Endothelial cell (in vitro differentiated cells): ENCODE measurements at regions not wholly inside any gene's neighbourhood (a gene's known extent, or its start where the extent isn't known, plus 50 kb on each side); places are given as distances from the start of the nearest gene placed in this dataset.

Experiments
- DNase-seq: peaks from one replicate; pipeline ENCODE4 v3.0.0; 2021; ENCODE audit warnings: low spot score
- H3K27ac Mint-ChIP-seq: one replicate; pipeline ENCODE4 v1.8.0; 2021; ENCODE audit warnings: mixed read lengths, inconsistent platforms; ENCODE audit not compliant: unreplicated experiment
- H3K27me3 Mint-ChIP-seq: one replicate; pipeline ENCODE4 v1.8.0; 2021; ENCODE audit warnings: mild to moderate bottlenecking, moderate library complexity, mixed read lengths, inconsistent platforms; ENCODE audit not compliant: unreplicated experiment
- H3K36me3 Mint-ChIP-seq: one replicate; pipeline ENCODE4 v1.8.0; 2021; ENCODE audit warnings: mild to moderate bottlenecking, low read depth, mixed read lengths, inconsistent platforms; ENCODE audit not compliant: unreplicated experiment
- H3K4me1 Mint-ChIP-seq: one replicate; pipeline ENCODE4 v1.8.0; 2021; ENCODE audit warnings: mild to moderate bottlenecking, mixed read lengths, inconsistent platforms; ENCODE audit not compliant: unreplicated experiment
- H3K4me3 Mint-ChIP-seq: one replicate; pipeline ENCODE4 v1.8.0; 2021; ENCODE audit warnings: mild to moderate bottlenecking, mixed read lengths, inconsistent platforms; ENCODE audit not compliant: unreplicated experiment
- H3K9me3 Mint-ChIP-seq: one replicate; pipeline ENCODE4 v1.8.0; 2021; ENCODE audit warnings: mixed read lengths, inconsistent platforms; ENCODE audit not compliant: unreplicated experiment
- TF ChIP-seq, protein P1 (sequence below): fragments of 200-600 bp; sonication (generic); IDR thresholded peaks from one replicate; pipeline ENCODE4 v1.5.0; 2021; ENCODE audit warnings: antibody characterized with exemption; ENCODE audit not compliant: unreplicated experiment

DNA sequence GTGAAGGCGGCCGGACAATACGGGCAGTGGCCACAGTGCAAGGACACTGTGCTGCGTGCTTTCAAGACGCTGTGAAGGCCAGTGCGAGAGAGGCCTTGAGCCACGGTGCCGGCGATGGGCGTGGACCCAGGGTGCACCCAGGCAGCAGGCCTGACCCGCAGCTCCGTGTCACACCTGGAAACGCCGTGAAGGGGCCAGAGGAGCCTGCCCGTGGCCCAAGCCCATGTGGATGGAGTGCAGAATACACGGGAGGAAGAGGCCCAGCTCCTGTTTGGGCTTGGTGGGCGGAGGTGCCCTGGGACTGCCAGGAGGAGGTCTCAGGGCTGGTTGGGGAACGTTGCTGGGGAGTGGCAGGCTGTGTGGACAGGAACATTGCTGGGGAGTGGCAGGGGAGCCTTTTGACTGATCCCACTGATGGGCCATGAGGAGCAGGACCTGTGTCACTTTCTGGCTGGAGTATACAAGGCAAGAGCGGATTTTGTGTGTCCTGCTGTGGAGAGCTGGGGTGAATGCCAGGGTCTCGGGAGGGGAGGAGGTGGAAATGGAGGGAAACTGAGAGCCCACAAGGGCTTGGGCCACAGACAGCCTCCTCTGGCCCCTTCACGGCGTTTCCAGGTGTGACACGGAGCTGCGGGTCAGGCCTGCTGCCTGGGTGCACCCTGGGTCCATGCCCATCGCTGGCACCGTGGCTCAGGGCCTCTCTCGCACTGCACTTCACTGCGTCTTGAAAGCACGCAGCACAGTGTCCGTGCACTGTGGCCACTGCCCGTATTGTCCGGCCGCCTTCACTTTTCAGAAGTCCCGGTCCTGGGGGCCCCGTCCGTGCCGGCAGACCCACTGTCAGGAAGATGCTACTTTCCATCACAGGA is 925.4 kb downstream of the BRD1 start:
- H3K27me3 Mint-ChIP-seq, result peaks cover 3% of the 10 kb centered on the region
- no peak for DNase-seq
- TF ChIP-seq, protein P1, sequence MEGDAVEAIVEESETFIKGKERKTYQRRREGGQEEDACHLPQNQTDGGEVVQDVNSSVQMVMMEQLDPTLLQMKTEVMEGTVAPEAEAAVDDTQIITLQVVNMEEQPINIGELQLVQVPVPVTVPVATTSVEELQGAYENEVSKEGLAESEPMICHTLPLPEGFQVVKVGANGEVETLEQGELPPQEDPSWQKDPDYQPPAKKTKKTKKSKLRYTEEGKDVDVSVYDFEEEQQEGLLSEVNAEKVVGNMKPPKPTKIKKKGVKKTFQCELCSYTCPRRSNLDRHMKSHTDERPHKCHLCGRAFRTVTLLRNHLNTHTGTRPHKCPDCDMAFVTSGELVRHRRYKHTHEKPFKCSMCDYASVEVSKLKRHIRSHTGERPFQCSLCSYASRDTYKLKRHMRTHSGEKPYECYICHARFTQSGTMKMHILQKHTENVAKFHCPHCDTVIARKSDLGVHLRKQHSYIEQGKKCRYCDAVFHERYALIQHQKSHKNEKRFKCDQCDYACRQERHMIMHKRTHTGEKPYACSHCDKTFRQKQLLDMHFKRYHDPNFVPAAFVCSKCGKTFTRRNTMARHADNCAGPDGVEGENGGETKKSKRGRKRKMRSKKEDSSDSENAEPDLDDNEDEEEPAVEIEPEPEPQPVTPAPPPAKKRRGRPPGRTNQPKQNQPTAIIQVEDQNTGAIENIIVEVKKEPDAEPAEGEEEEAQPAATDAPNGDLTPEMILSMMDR, result no peak
- H3K9me3 Mint-ChIP-seq, result no peaks in the 10 kb centered on the region
- no peak overlapping the region for H3K27ac Mint-ChIP-seq
- H3K36me3 Mint-ChIP-seq, result no peaks in the 10 kb centered on the region
- H3K4me1 Mint-ChIP-seq, result no peaks in the 10 kb centered on the region
- no peak overlapping the region for H3K4me3 Mint-ChIP-seq

DNA sequence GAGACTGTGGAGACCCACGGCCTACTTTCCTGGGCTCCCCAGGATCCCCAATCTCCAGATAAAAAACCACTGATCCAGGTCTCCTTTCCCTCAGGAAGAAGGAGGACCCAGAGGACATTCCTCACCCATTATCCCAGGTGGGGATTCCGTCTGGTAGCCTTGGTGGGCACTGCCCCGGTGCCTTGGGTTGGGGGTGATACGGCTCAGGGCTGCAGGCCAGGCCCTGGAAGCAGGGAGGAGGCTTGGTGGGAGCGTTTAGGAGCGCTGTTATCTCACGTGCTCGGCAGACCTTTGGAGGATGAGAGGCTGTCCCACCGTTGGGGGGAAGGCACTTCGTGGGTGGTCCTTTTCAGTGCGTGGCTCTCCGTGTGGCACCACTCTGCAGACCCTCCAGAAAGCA is 926.3 kb downstream of the BRD1 start:
- DNase-seq, result no peak
- TF ChIP-seq, protein P1, result no peak
- Mint-ChIP-seq H3K4me3 (no peak overlapping the region), H3K4me1 (no peaks in the 10 kb centered on the region), H3K36me3 (no peaks in the 10 kb centered on the region), H3K9me3 (no peaks in the 10 kb centered on the region), H3K27me3 (peaks cover 4% of the 10 kb centered on the region), H3K27ac (no peak overlapping the region)

DNA sequence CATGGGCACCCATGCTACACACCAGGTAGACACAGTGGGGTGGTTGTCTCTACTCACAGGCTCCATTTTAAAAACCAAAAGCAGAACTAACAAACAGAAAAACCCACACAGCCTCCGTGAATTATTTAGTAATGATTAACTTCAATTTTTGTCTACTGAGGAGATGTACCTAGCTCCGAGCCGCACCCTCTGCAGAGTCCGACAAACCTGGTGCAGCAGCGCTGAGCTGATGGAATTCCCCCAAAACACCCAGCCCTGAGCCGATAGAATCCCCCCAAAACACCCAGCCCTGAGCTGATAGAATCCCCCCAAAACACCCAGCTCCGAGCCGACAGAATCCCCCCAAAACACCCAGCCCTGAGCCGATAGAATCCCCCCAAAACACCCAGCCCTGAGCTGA is 927.0 kb downstream of the BRD1 start:
- Mint-ChIP-seq H3K36me3 (no peaks in the 10 kb centered on the region), H3K9me3 (no peaks in the 10 kb centered on the region), H3K27me3 (peaks cover 4% of the 10 kb centered on the region), H3K27ac (no peak overlapping the region), H3K4me3 (no peak overlapping the region), H3K4me1 (no peaks in the 10 kb centered on the region)
- TF ChIP-seq, protein P1, result no peak
- DNase-seq, result no peak

DNA sequence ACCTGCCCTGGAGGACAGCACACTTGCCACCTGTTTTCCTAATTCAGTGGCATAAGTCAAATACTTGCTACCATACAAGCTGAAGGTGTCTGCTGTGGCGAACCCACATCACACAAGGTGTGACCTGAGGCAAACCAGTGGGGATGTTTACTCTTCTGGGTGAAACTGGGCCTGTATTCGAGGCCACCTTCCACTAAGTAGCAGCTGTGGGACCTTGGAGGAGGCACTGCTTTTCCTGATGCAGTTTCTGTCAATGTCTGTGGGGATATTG is 927.4 kb downstream of the BRD1 start:
- H3K4me1 Mint-ChIP-seq, result no peaks in the 10 kb centered on the region

More for the DNA sequence above, 927.4 kb downstream of the BRD1 start:
- H3K27me3 Mint-ChIP-seq, result peaks cover 7% of the 10 kb centered on the region
- H3K4me3 Mint-ChIP-seq, result no peak overlapping the region
- no peaks in the 10 kb centered on the region for H3K9me3 Mint-ChIP-seq
- no peak for DNase-seq
- H3K27ac Mint-ChIP-seq, result no peak overlapping the region
- H3K36me3 Mint-ChIP-seq, result no peaks in the 10 kb centered on the region
- TF ChIP-seq, protein P1, result no peak
